ENCODE measurements at regions not wholly inside any gene's neighbourhood (a gene's known extent, or its start where the extent isn't known, plus 50 kb on each side); places are given as distances from the start of the nearest gene placed in this dataset.
"Not testable (repeated sequence)": the region's sequence is repeated elsewhere in the genome, so short reads cannot be mapped to it uniquely, and the experiment has no call there.

- no peak for TF ChIP-seq CTCF (IDR thresholded peaks at IDR 0.05; ENCODE audit: low read depth, low read length, missing control alignments)
- no peak overlapping the region for H3K4me3 ChIP-seq (ENCODE audit: low read depth, low read length)
- DNase-seq (ENCODE audit: low read depth), result no peak
Observed at GRCh38 chr10:42380926-42381547, 257.3 kb downstream of the ZNF33B start.

DNA sequence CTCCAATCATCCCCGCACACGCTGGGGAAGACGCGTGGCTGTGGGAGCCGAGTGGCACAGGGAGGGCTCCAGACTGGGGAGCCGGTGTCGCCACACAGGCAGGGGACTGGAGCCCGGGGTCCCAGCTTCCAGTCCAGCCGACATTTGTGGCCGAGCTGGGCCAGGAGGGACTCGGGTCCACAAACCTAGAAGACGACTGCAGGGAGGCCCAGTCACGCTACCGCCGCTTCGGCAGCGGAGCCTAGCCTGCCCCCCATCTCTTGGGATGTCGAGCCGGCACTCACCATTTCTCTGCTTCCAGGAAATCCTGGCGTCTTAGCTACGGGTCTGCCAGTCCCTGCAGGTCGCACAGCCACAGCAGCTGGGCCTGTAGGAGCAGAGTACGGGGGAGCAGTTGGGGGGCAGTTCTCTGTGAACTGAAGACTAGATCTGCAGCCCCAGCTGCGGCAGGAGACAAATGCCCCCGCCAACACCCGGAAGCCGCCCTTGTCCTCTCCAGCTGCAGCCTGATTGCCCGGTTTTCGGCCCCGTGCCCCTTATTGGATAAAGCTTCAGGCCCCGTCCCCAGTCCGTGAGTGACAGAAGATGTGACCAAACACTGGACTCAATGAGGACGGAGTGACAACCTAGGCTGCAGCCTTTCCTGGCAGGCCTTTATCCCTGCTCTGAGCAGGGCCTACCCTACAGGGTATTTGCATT is 270.7 kb downstream of the ZNF33B start:
- no peak overlapping the region for H3K4me3 ChIP-seq (ENCODE audit: low read depth, low read length)
- TF ChIP-seq CTCF (IDR thresholded peaks at IDR 0.05; ENCODE audit: low read depth, low read length, missing control alignments), result no peak
- DNase-seq (ENCODE audit: low read depth), result no peak

DNA sequence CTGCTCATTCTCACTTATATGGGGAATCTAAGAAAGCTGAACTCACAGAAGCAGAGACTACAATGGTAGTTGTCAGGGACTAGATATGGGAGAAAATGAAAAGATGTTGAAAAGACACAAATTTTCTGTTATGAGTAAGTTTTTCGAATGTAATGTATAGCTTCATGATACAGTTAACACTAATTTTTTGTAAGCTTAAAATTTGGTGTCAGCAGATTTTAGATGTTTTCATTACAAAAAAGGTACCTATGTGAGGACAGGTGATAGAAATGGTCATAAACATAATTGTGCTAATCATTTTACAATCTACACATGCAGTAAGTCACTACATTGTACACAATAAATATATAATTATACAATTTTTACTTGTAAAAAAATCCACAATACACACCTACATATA is 286.6 kb downstream of the ZNF33B start:
- DNase-seq (ENCODE audit: low read depth), result no peak
- TF ChIP-seq CTCF (IDR thresholded peaks at IDR 0.05; ENCODE audit: low read depth, low read length, missing control alignments), result no peak
- H3K4me3 ChIP-seq (ENCODE audit: low read depth, low read length), result no peak overlapping the region

GRCh38 chr10:42336593-42337337 is 301.6 kb downstream of the ZNF33B start:
- not testable (repeated sequence) for H3K4me3 ChIP-seq (ENCODE audit: low read depth, low read length); DNase-seq (ENCODE audit: low read depth)

DNA sequence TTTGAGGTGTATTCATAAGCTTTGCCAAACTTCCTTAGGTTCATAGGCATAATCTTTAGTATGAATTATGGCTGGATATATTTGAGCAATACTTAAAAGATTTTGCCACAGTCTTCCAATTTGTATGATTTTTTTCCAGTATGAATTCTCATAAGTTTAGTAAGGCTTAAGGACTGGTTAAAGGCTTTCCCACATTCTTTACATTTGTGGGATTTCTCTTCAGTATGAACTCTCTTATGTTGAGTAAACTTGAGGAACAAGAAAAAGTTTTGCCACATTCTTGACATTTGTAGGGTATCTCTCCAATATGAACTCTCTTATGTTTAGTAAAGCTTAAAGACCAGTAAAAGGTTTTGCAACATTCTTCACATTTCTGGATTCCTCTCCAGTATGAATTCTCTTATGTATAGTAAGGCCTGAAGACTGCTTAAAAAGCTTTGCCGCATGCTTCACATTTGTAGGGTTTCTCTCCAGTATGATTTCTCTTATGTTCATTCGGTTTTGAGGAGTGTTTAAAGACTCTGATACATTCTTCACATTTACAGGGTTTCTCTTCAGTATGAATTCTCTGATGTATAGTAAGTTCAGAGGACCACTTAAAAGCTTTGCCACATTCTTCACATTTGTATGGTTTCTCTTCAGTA is 302.6 kb downstream of the ZNF33B start:
- H3K4me3 ChIP-seq (ENCODE audit: low read depth, low read length); DNase-seq (ENCODE audit: low read depth): not testable (repeated sequence)

DNA sequence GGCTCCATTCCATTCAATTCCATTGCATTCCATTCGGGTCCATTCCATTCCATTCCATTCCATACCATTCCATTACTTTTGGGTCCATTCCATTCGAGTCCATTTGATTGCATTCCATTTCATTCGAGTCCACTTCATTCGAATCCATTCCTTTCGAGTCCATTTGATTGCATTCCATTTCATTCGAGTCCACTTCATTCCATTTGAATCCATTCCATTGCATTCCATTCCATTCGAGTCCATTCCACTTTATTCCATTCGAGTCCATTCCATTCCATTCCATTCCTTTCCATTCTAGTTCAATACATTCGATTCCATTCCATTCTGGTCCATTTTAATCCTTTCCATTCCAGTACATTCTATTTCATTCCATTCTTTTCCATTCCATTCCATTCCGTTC is 334.0 kb downstream of the ZNF33B start:
- H3K4me3 ChIP-seq (ENCODE audit: low read depth, low read length), result no peak overlapping the region
- TF ChIP-seq CTCF (IDR thresholded peaks at IDR 0.05; ENCODE audit: low read depth, low read length, missing control alignments), result no peak

DNA sequence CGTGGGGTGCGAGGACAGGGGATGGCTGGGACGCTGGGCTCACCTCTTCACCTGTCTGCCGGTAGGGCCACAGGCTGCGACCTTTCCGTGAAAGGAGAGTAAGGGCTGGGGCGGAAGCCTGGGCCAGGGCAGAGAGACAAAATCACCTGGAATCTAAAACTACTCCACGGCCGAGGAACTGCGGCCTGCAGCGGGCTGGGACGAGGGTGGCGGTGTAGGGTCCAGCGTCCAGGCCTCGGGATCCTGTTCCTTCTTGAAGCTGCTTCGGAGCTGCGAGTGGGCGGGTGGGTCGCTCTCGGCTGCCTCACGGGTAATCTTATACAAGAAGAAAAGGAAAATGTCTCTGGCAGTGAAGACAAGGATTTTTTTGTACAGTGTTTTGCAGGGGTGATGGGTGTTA is 356.5 kb downstream of the ZNF33B start:
- DNase-seq (ENCODE audit: low read depth); H3K4me3 ChIP-seq (ENCODE audit: low read depth, low read length): not testable (repeated sequence)

More for the DNA sequence above, 334.0 kb downstream of the ZNF33B start:
- DNase-seq (ENCODE audit: low read depth), result no peak

DNA sequence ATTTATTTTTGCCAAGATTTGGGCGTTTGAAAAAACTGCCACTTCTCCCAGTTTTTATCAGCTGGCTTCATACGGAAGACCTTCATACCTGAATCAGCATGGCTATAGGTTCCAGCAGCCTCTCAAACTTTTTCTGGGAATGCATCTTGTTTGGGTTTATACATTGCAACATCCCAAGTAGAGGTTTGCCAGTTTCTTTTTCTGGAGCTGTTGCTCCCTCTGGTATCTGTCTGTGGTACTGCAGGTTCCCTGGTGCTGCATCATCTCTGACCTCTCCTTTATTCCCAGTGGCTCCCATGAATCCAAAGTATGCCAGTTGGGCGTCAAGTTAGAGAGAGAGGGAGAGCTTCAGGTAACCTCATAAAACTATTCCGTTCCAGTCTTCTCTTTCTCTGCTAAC is 368.6 kb downstream of the ZNF33B start:
- not testable (repeated sequence) for DNase-seq (ENCODE audit: low read depth); H3K4me3 ChIP-seq (ENCODE audit: low read depth, low read length)

DNA sequence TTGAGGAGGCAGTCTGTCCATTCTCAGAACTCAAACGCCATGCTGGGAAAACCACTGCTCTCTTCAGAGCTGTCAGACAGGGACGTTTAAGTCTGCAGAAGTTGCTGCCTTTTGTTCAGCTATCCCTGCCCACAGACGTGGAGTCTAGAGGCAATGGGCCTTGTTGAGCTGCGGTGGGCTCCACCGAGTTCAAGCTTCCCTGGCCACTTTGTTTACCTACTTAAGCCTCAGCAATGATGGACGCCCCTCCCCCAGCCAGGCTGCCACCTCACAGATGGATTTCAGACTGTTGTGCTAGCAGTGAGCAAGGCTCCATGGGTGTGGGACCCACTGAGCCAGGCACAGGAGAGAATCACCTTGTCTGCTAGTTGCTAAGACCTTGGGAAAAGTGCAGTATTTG is 375.1 kb downstream of the ZNF33B start:
- H3K4me3 ChIP-seq (ENCODE audit: low read depth, low read length); DNase-seq (ENCODE audit: low read depth): not testable (repeated sequence)

DNA sequence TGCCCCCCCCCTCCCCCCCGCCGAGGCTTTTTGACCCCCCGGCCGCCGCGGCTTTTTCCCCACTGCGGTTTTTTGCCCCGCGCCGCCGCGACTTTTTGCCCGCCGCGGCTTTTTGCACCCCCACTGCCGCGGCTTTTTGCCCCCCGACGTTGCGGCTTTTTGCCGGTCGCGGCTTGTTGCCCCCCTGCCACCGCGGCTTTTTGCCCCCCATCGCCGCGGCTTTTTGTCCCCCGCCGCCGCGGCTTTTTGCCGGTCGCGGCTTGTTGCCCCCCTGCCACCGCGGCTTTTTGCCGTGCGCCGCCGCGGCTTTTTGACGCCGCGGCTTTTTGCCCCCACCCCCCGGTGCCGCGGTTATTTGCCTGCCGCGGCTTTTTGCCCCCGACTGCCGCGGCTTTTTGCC is 395.4 kb downstream of the ZNF33B start:
- DNase-seq (ENCODE audit: low read depth); H3K4me3 ChIP-seq (ENCODE audit: low read depth, low read length): not testable (repeated sequence)

Measured in GM12864 (cell line).